ENCODE measurements at regions not wholly inside any gene's neighbourhood (a gene's known extent, or its start where the extent isn't known, plus 50 kb on each side); places are given as distances from the start of the nearest gene placed in this dataset.

DNA sequence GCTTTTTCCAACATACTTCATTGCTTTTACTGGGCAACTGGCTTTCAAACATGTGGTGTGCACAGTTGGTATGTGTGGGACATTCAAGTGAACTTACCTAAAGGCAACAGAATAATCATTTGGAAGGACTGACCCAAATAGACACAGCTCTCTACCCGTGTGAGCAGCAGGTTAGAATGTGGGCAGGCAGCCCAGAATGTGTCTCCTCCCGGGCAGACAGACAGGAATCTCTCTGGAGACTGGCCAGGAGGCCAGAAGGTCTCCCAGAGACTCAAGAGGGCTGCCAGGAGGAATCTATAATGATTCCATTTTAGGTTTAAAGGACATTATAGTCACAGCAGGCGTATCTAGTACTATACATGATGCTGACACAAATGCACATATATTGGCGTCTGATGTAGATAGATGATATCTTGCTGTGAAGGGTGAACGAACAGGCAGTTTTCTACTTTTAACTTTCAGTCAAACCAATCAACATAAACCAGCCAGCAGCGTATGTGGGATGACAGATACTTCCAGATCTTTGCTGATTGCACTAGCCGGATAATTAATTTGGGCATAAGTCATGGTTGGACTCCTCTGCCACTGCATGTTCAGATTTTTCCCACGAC lies 297.4 kb upstream of the ZNF608 start:
- TF ChIP-seq ZNF589 (CRISPR knock-in tag; conservative IDR thresholded peaks at IDR 0.05), result no peak
- TF ChIP-seq POLR2A (IDR thresholded peaks at IDR 0.05; ENCODE audit: insufficient read depth in 1 of 2, low read depth in 2 of 2, low read length in 2 of 2), result no peak
- no peak for TF ChIP-seq SP2 (CRISPR knock-in tag; IDR thresholded peaks at IDR 0.05)
- no peak for TF ChIP-seq BHLHE40 (IDR thresholded peaks at IDR 0.05; ENCODE audit: low read length)
- TF ChIP-seq ZNF512B (CRISPR knock-in tag; IDR thresholded peaks at IDR 0.05; ENCODE audit: borderline replicate concordance), result no peak
- no peak for TF ChIP-seq MXI1 (IDR thresholded peaks at IDR 0.05; ENCODE audit: borderline replicate concordance, low read depth, low read length)
- TF ChIP-seq PRMT3 (CRISPR knock-in tag; IDR thresholded peaks at IDR 0.05; ENCODE audit: borderline replicate concordance, low read depth), result no peak
- TF ChIP-seq ZNF747 (CRISPR knock-in tag; IDR thresholded peaks at IDR 0.05; ENCODE audit: borderline replicate concordance), result no peak
- TF ChIP-seq SP1 (IDR thresholded peaks at IDR 0.05), result no peak
- TF ChIP-seq SP1 (CRISPR knock-in tag; IDR thresholded peaks at IDR 0.05), result no peak
- TF ChIP-seq ZBTB21 (CRISPR knock-in tag; IDR thresholded peaks at IDR 0.05), result no peak
- TF ChIP-seq ELF4 (CRISPR knock-in tag; IDR thresholded peaks at IDR 0.05; ENCODE audit: borderline replicate concordance), result no peak
- TF ChIP-seq ZNF207 (IDR thresholded peaks at IDR 0.05; ENCODE audit: borderline replicate concordance), result no peak
- no peak for TF ChIP-seq EZH2 (conservative IDR thresholded peaks at IDR 0.05; ENCODE audit: low read depth, low read length)

Measured in HepG2 (cell line).